ENCODE measurements at regions not wholly inside any gene's neighbourhood (a gene's known extent, or its start where the extent isn't known, plus 50 kb on each side); places are given as distances from the start of the nearest gene placed in this dataset.

DNA sequence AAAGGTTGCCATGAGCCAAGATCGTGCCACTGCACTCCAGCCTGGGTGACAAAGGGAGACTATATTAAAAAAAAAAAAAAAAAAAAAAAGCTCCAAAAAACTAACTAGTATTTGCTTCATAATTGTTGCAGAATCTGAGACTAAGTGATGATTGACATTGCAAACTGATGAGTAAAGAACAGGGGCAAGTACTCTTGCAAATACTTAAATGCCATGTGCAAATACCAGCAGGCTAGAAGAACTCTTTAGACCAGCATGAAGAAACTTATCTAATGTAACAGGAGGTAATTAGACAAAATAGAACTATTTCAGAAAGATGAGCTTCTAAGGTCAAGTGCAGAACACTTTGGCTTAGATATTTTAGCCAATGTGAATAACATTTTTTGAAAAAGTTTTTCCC, 1368.1 kb downstream of the EFNB2 start:
- TF ChIP-seq, protein P1, sequence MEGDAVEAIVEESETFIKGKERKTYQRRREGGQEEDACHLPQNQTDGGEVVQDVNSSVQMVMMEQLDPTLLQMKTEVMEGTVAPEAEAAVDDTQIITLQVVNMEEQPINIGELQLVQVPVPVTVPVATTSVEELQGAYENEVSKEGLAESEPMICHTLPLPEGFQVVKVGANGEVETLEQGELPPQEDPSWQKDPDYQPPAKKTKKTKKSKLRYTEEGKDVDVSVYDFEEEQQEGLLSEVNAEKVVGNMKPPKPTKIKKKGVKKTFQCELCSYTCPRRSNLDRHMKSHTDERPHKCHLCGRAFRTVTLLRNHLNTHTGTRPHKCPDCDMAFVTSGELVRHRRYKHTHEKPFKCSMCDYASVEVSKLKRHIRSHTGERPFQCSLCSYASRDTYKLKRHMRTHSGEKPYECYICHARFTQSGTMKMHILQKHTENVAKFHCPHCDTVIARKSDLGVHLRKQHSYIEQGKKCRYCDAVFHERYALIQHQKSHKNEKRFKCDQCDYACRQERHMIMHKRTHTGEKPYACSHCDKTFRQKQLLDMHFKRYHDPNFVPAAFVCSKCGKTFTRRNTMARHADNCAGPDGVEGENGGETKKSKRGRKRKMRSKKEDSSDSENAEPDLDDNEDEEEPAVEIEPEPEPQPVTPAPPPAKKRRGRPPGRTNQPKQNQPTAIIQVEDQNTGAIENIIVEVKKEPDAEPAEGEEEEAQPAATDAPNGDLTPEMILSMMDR (IDR thresholded peaks at IDR 0.05; ENCODE audit: borderline replicate concordance, extremely low read depth, low read length, poor library complexity, severe bottlenecking): no peak
- no peak for TF ChIP-seq EZH2 (IDR thresholded peaks at IDR 0.05; ENCODE audit: borderline replicate concordance, low read depth, low read length, severe bottlenecking)
